COLO668 (cell line): ENCODE measurements at regions not wholly inside any gene's neighbourhood (a gene's known extent, or its start where the extent isn't known, plus 50 kb on each side); places are given as distances from the start of the nearest gene placed in this dataset.

ENCODE experiments used
- DNase-seq: peaks from one replicate; lab custom pipeline; 2025; ENCODE audit not compliant: unreplicated experiment; lab: John Stamatoyannopoulos, UW

DNA sequence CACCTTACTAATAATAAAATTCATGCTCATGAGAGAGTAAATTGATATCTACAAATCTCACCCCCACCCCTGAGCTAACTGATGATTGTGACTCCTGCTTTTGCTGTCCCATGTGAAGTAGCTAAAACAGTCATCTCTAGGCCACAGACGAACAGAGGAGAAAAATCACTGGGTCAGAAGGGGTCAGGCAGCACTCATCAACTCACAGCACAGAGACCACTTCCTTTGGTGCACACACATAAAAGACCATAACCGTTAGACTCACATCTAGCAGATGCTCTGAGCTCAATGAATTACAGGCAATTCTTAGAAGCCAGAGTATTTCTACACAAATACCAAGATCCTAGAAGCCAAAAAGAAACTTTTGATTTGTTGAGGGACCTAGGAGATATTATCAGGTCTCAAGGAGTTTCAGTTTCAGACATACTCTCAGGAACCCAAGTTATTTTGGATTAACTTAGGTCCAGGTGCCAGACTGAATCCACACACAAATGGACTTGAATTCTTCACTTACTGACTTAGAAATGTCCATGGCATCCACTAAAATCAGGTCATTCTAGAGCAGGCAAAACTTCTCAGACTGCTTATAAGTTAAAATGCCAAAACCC, 65.0 kb upstream of the TES start:
- DNase-seq, result no peak

DNA sequence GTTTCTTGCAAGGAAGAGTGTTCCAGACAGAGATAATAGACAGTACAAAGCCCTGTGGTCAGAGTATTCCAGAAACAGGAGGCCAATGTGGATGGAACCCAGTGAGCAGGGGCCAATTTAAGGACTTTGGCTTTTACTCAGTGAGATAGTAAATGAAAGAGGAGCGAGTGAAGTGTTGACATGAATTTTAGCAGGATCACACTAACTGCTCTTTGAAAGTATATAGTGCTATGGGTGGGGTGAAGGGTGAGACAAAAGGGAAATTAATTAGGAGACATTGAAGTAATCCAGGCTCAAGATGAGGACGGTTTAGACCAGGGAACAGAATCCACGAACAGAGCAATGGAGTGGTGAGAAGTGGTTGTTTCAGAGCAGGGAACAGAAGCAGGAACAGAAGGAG, 62.2 kb upstream of the TES start:
- DNase-seq, result no peak

DNA sequence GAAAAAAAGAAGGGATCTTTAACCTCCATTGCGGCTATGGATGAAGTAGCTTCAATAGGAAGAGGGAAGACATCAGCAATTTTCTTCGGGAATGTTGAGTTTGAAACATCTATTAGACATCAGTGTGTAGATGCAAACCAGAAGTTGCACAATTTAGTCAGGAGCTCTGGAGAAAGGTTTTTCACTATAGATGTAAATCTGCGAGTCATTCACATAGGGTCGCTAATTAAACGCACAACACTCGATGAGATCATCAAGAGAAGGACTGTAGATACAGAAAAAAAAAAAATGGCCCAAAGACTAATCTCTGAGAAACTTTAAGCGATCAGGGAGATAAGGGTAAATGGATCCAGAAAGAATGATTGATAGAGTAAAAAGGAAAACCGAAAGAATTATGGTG, 61.7 kb upstream of the TES start:
- DNase-seq, result no peak

DNA sequence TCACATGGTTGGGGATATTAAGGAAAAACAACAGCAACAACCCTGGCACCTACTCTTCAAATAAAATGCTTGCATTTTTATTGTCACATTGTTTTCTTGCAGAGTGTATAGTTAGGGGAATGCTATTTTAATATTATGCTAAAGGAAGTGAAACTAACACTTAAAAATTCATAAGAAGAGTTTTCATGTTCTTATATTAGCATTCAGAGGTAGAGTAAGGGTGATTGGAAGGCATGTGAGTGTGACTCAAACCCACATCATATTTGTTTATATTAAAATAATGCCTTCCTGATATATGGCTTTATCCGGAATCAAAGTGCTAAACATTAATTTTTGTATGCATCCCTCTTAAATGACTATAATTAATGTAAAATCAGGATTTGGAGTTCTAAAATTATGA, 59.8 kb upstream of the TES start:
- DNase-seq, result no peak

DNA sequence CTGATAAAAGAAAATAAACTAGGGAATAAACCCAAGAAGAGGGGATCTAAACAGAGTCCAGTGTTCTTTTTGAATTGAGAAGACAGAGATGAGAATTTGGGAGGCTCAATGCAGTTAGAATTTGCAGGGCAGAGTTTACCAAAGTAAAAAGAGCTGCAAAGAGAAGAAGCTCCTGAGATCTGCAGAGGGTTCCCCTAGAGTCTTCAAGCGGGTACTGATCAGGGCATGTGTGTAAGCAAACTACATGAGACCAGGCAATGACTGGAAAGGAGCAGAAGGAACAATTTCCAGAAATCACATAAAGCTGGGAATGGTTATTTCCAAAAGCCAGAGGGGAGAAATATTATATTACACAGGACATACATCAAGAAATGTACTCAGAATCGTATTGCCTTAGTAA, 58.1 kb upstream of the TES start:
- DNase-seq, result no peak

DNA sequence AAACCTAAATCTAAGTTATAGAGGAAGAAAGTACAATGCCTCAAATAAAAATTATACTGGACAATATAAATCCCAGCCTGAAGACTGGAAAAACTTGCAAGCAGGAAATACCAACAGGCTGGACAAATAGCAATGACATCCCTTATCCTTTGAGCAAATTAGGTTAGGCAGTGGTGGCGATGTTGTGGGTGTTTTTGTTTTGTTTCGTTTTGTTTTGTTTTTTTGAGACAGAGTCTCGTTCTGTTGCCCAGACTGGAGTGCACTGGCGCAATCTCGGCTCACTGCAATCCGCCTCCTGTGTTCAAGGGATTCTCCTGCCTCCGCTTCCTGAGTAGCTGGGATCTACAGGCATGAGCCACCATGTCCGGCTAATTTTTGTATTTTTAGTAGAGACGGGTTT, 57.3 kb upstream of the TES start:
- no peak for DNase-seq

DNA sequence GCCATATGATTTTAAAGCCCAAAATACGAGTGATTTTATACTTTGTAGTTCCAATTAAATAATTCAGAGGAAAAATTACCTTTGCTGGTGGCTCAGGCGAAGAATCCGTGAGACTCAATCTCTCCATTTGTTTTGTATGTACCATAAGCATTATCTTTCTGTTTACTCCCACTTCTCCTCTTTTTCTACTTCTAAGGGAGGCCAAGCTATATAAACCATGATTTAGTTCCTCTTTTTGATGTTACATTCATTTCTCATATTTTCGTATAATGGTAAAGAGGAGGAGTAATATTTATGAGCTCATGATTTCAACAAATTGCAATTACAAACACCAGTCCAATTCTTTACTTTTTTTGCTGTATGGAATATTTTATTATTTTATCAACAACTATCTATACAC, 50.6 kb upstream of the TES start:
- no peak for DNase-seq
